PC-9 (cell line): ENCODE measurements at regions not wholly inside any gene's neighbourhood (a gene's known extent, or its start where the extent isn't known, plus 50 kb on each side); places are given as distances from the start of the nearest gene placed in this dataset.

ENCODE experiments used
- BruUV-seq: library from RNA; stranded (reverse); fragments of 400-500 nt; replicated peaks from 2 replicates; lab custom pipeline; 2021; lab: Mats Ljungman, UMichigan
- CTCF ChIA-PET: fragments of 300-600 bp; sonication (Branson Sonifier 250); formaldehyde crosslinking; loops from one replicate; lab custom pipeline; 2022; ENCODE audit warnings: antibody characterized with exemption; lab: Charles Lee
- POLR2A ChIA-PET: fragments of 300-600 bp; sonication (Branson Sonifier 250); formaldehyde crosslinking; loops from one replicate; lab custom pipeline; 2022; ENCODE audit warnings: antibody characterized with exemption; ENCODE audit not compliant: unreplicated experiment; lab: Charles Lee
- DNase-seq, 2 experiments: peaks; one replicate each; pipeline versions ENCODE4 v3.0.0 to v3.0.0-alpha.2; 2015 to 2022; ENCODE audit warnings: mixed read lengths in 1 of 2
- H2AFZ ChIP-seq: fragments of 200-600 bp; sonication (generic); 2 replicates; pipeline ENCODE4 v1.8.1; 2017; ENCODE audit warnings: antibody characterized with exemption
- H3F3A ChIP-seq: fragments of 200-600 bp; sonication (generic); 2 replicates; pipeline ENCODE4 v1.8.1; 2017; ENCODE audit warnings: antibody characterized with exemption, mild to moderate bottlenecking, low read depth; ENCODE audit not compliant: insufficient read depth
- H3K27ac ChIP-seq: fragments of 200-600 bp; sonication (generic); 2 replicates; pipeline ENCODE4 v1.6.1; 2016; ENCODE audit warnings: mixed run types
- H3K27me3 ChIP-seq: fragments of 200-600 bp; sonication (generic); 2 replicates; pipeline ENCODE4 v1.6.1; 2016; ENCODE audit warnings: low read depth, mixed run types; ENCODE audit not compliant: insufficient read depth
- H3K36me3 ChIP-seq: fragments of 200-600 bp; sonication (generic); 2 replicates; pipeline ENCODE4 v1.6.1; 2016; ENCODE audit warnings: low read depth, mixed run types
- H3K4me1 ChIP-seq: fragments of 200-600 bp; sonication (generic); replicated peaks from 2 replicates; pipeline ENCODE4 v1.6.1; 2016; ENCODE audit warnings: mixed run types; ENCODE audit not compliant: insufficient read depth
- H3K4me2 ChIP-seq: fragments of 200-600 bp; sonication (generic); 2 replicates; pipeline ENCODE4 v1.6.1; 2017; ENCODE audit warnings: mixed run types
- H3K4me3 ChIP-seq: fragments of 200-600 bp; sonication (generic); 2 replicates; pipeline ENCODE4 v1.6.1; 2016; ENCODE audit warnings: mixed run types
- H3K79me2 ChIP-seq: fragments of 200-600 bp; sonication (generic); 2 replicates; pipeline ENCODE4 v1.6.1; 2017; ENCODE audit warnings: low read depth, mixed run types
- H3K9me2 ChIP-seq: fragments of 200-600 bp; sonication (generic); 2 replicates; pipeline ENCODE4 v1.8.1; 2017; ENCODE audit warnings: mild to moderate bottlenecking; ENCODE audit not compliant: insufficient read depth
- H3K9me3 ChIP-seq: fragments of 200-600 bp; sonication (generic); 2 replicates; pipeline ENCODE4 v1.8.1; 2016; ENCODE audit warnings: low read depth; ENCODE audit not compliant: insufficient read depth
- H4K20me1 ChIP-seq: fragments of 200-600 bp; sonication (generic); 2 replicates; pipeline ENCODE4 v1.8.1; 2017; ENCODE audit not compliant: insufficient read depth
- EZH2 ChIP-seq: fragments of 200-600 bp; sonication (generic); IDR thresholded peaks from 2 replicates; pipeline ENCODE4 v1.8.0; 2017; ENCODE audit warnings: antibody characterized with exemption, low read depth
- intact Hi-C: fragments of 100-400 bp; cut with micrococcal nuclease; formaldehyde crosslinking; loops from one replicate; pipeline ENCODE4 v1.10.0; 2022; ENCODE audit not compliant: unreplicated experiment
- TF ChIP-seq, protein P1 (sequence below): fragments of 200-600 bp; sonication (generic); conservative IDR thresholded peaks from 2 replicates; pipeline ENCODE4 v1.6.1; 2017; ENCODE audit warnings: mixed run types, antibody characterized with exemption, mild to moderate bottlenecking, moderate library complexity

DNA sequence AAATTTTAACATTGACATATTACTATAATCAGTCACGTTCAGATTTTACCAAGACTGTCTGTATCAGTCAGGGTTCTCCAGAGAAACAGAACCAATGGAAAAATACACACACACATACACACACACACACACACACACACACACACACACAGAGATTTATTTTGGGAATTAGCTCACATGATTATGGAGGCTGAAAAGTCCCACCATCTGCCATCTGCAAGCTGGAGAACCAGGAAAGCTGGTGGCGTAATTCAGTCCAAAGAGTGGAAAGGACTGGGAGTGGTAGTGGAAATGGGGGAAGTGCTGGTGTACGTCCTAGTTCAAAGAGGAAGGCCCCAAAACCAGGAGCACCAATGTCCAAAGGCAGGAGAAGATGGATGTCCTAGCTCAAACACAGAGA lies 166.4 kb downstream of the AKAIN1 start:
- CTCF ChIA-PET, result no interaction called here
- H3K4me1 ChIP-seq, result no peaks in the 10 kb centered on the region
- no peaks in the 10 kb centered on the region; the same call in 1 of the 2 replicates for H3K27me3 ChIP-seq
- H3K27ac ChIP-seq, result no peak overlapping the region
- no TSS peak for BruUV-seq
- POLR2A ChIA-PET, result no interaction called here
- TF ChIP-seq EZH2, result no peak
- TF ChIP-seq, protein P1, sequence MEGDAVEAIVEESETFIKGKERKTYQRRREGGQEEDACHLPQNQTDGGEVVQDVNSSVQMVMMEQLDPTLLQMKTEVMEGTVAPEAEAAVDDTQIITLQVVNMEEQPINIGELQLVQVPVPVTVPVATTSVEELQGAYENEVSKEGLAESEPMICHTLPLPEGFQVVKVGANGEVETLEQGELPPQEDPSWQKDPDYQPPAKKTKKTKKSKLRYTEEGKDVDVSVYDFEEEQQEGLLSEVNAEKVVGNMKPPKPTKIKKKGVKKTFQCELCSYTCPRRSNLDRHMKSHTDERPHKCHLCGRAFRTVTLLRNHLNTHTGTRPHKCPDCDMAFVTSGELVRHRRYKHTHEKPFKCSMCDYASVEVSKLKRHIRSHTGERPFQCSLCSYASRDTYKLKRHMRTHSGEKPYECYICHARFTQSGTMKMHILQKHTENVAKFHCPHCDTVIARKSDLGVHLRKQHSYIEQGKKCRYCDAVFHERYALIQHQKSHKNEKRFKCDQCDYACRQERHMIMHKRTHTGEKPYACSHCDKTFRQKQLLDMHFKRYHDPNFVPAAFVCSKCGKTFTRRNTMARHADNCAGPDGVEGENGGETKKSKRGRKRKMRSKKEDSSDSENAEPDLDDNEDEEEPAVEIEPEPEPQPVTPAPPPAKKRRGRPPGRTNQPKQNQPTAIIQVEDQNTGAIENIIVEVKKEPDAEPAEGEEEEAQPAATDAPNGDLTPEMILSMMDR, result no peak
- DNase-seq, result no peak
- no peak overlapping the region for H2AFZ ChIP-seq
- no peak overlapping the region for H3K4me2 ChIP-seq
- H3K79me2 ChIP-seq, result no peaks in the 10 kb centered on the region
- intact Hi-C loops, result no loop called here
- H3F3A ChIP-seq, result no peaks in the 10 kb centered on the region
- no peaks in the 10 kb centered on the region for H3K36me3 ChIP-seq
- no peaks in the 10 kb centered on the region for H3K9me2 ChIP-seq
- no peaks in the 10 kb centered on the region; the same call in 1 of the 2 replicates for H4K20me1 ChIP-seq
- H3K9me3 ChIP-seq, result no peaks in the 10 kb centered on the region
- H3K4me3 ChIP-seq, result no peak overlapping the region

DNA sequence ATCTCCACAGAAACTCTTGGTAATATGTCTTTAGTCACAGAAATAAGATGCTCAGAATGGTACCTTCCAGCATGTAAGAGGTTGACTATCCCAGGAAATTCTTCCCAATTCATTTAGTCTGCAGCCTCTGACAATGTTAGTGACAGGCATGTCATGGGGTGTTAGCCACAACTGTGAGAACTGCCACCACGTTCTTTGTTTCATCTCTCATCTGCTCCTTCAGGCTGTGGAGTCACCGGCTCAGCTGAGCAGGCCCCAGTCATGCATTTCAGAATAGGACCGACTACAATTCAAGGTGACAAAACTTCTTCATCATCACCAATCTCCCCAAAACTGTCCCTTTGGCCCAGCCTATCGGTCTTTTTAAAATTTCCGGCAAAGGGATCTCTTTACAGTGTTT lies 167.5 kb downstream of the AKAIN1 start:
- Histone ChIP-seq H3K4me1 (no peaks in the 10 kb centered on the region), H3F3A (no peaks in the 10 kb centered on the region), H3K9me2 (no peaks in the 10 kb centered on the region), H3K4me2 (no peak overlapping the region), H3K27ac (no peak overlapping the region), H2AFZ (no peak overlapping the region), H3K79me2 (no peaks in the 10 kb centered on the region), H3K27me3 (no peaks in the 10 kb centered on the region; the same call in 1 of the 2 replicates), H3K9me3 (no peaks in the 10 kb centered on the region), H3K4me3 (no peak overlapping the region), H4K20me1 (no peaks in the 10 kb centered on the region; the same call in 1 of the 2 replicates), H3K36me3 (no peaks in the 10 kb centered on the region)
- intact Hi-C loops, result no loop called here
- BruUV-seq, result no TSS peak
- ChIA-PET POLR2A (no interaction called here), CTCF (no interaction called here)
- no peak for DNase-seq
- TF ChIP-seq, protein P1, result no peak
- no peak for TF ChIP-seq EZH2

DNA sequence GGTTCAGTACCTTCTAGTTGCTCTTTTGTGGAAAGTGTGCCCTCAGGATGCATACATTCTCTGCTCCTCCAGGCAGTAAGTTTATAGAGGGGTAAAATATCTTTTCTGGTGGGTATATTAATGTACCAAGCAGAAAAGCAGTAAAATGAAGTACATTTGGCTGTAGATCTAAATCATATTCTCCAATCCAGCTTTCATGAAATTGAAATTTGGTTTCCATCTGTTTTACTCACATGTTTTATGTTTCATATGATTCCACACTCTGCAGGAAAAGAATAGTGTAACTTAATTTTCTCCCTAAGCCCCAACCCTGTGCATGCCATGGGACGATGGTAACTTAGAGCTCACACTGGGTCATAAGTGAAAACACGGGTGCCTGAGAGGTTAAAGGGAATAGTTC lies 172.3 kb downstream of the AKAIN1 start:
- no peaks in the 10 kb centered on the region for H4K20me1 ChIP-seq
- BruUV-seq, result no TSS peak
- H3F3A ChIP-seq, result no peaks in the 10 kb centered on the region
- no peaks in the 10 kb centered on the region for H3K4me1 ChIP-seq
- H3K27ac ChIP-seq, result no peak overlapping the region
- no peak for DNase-seq
- no peak for TF ChIP-seq EZH2
- TF ChIP-seq, protein P1, result no peak
- no peak overlapping the region for H3K4me2 ChIP-seq
- POLR2A ChIA-PET, result interaction anchor here (0.6 kb wide), 1 partner anchor 524 kb away, joined by 3 read pairs; no protein-coding TSS in a partner anchor
- intact Hi-C loops, result no loop called here
- H3K9me2 ChIP-seq, result no peaks in the 10 kb centered on the region
- CTCF ChIA-PET, result no interaction called here
- no peak overlapping the region for H2AFZ ChIP-seq
- no peaks in the 10 kb centered on the region for H3K36me3 ChIP-seq
- H3K27me3 ChIP-seq, result no peaks in the 10 kb centered on the region; the same call in 1 of the 2 replicates
- no peaks in the 10 kb centered on the region for H3K9me3 ChIP-seq
- H3K4me3 ChIP-seq, result no peak overlapping the region
- H3K79me2 ChIP-seq, result no peaks in the 10 kb centered on the region
